HG03196 (cell line): ENCODE measurements at regions not wholly inside any gene's neighbourhood (a gene's known extent, or its start where the extent isn't known, plus 50 kb on each side); places are given as distances from the start of the nearest gene placed in this dataset.
A peak's percentile ranks its signal among the peaks of the same experiment; 100 is the strongest.

Source experiments
- ATAC-seq: cut with Tn5 transposase; IDR thresholded peaks from one replicate; pipeline ENCODE4 v1.9.1; 2021; ENCODE audit not compliant: unreplicated experiment

- ATAC-seq: no peak
Observed at GRCh38 chr2:217327953-217328621, 468.2 kb upstream of the TNP1 start.

GRCh38 chr2:217326238-217327022 lies 466.6 kb upstream of the TNP1 start:
- no peak for ATAC-seq

GRCh38 chr2:217325816-217326215 lies 466.0 kb upstream of the TNP1 start:
- ATAC-seq: no peak

- no peak for ATAC-seq
Observed at GRCh38 chr2:217325251-217325650, 465.4 kb upstream of the TNP1 start.

- ATAC-seq: peak; percentile 65
Observed at GRCh38 chr2:217316743-217317142, 456.9 kb upstream of the TNP1 start.

- no peak for ATAC-seq
Observed at GRCh38 chr2:217314021-217314460, 454.2 kb upstream of the TNP1 start.

GRCh38 chr2:217313386-217313785 lies 453.5 kb upstream of the TNP1 start:
- no peak for ATAC-seq

- no peak for ATAC-seq
Observed at GRCh38 chr2:217309056-217309455, 449.2 kb upstream of the TNP1 start.

GRCh38 chr2:217307023-217307422 lies 447.2 kb upstream of the TNP1 start:
- ATAC-seq: no peak

- no peak for ATAC-seq
Observed at GRCh38 chr2:217305882-217306281, 446.0 kb upstream of the TNP1 start.

GRCh38 chr2:217304582-217304981 lies 444.7 kb upstream of the TNP1 start:
- ATAC-seq: no peak

GRCh38 chr2:217302856-217303255 lies 443.0 kb upstream of the TNP1 start:
- no peak for ATAC-seq

- no peak for ATAC-seq
Observed at GRCh38 chr2:217301142-217301925, 441.5 kb upstream of the TNP1 start.

- no peak for ATAC-seq
Observed at GRCh38 chr2:217299590-217299989, 439.7 kb upstream of the TNP1 start.

- no peak for ATAC-seq
Observed at GRCh38 chr2:217297096-217297495, 437.2 kb upstream of the TNP1 start.

GRCh38 chr2:217294818-217295217 lies 435.0 kb upstream of the TNP1 start:
- ATAC-seq: no peak

- ATAC-seq: no peak
Observed at GRCh38 chr2:217294211-217294610, 434.3 kb upstream of the TNP1 start.

GRCh38 chr2:217293607-217294006 lies 433.7 kb upstream of the TNP1 start:
- ATAC-seq: no peak

- no peak for ATAC-seq
Observed at GRCh38 chr2:217293046-217293445, 433.2 kb upstream of the TNP1 start.

- no peak for ATAC-seq
Observed at GRCh38 chr2:217291259-217291658, 431.4 kb upstream of the TNP1 start.

GRCh38 chr2:217290467-217290866 lies 430.6 kb upstream of the TNP1 start:
- no peak for ATAC-seq

- no peak for ATAC-seq
Observed at GRCh38 chr2:217289907-217290280, 430.0 kb upstream of the TNP1 start.
